Calu3 (cell line): ENCODE measurements at regions not wholly inside any gene's neighbourhood (a gene's known extent, or its start where the extent isn't known, plus 50 kb on each side); places are given as distances from the start of the nearest gene placed in this dataset.

Experiments
- BruUV-seq: library from RNA; stranded (reverse); fragments of 400-500 nt; replicated peaks from 2 replicates; lab custom pipeline; 2021; lab: Mats Ljungman, UMichigan
- CTCF ChIA-PET: fragments of 300-600 bp; sonication (Branson Sonifier 250); formaldehyde crosslinking; loops from one replicate; lab custom pipeline; 2022; ENCODE audit warnings: antibody characterized with exemption; lab: Charles Lee
- DNase-seq: peaks from one replicate; pipeline ENCODE4 v3.0.0; 2022
- H3K27ac Mint-ChIP-seq: one replicate; pipeline ENCODE4 v1.8.0; 2022; ENCODE audit warnings: mixed read lengths; ENCODE audit not compliant: unreplicated experiment
- H3K27me3 Mint-ChIP-seq: one replicate; pipeline ENCODE4 v1.8.0; 2022; ENCODE audit warnings: mixed read lengths; ENCODE audit not compliant: unreplicated experiment
- H3K36me3 Mint-ChIP-seq: one replicate; pipeline ENCODE4 v1.8.0; 2022; ENCODE audit warnings: mild to moderate bottlenecking, moderate library complexity, mixed read lengths; ENCODE audit not compliant: insufficient read depth, unreplicated experiment
- H3K4me1 Mint-ChIP-seq: one replicate; pipeline ENCODE4 v1.8.0; 2022; ENCODE audit warnings: mild to moderate bottlenecking, low read depth, mixed read lengths; ENCODE audit not compliant: unreplicated experiment
- H3K4me3 Mint-ChIP-seq: one replicate; pipeline ENCODE4 v1.8.0; 2022; ENCODE audit warnings: mild to moderate bottlenecking, low read depth, moderate library complexity, mixed read lengths; ENCODE audit not compliant: unreplicated experiment
- H3K9me3 Mint-ChIP-seq: one replicate; pipeline ENCODE4 v1.8.0; 2022; ENCODE audit warnings: low read depth, mixed read lengths; ENCODE audit not compliant: unreplicated experiment
- CTCF ChIP-seq: fragments of 200-600 bp; IDR thresholded peaks from one replicate; pipeline ENCODE4 v1.8.0; 2022; ENCODE audit warnings: antibody characterized with exemption; ENCODE audit not compliant: unreplicated experiment
- intact Hi-C: fragments of 100-400 bp; cut with micrococcal nuclease; formaldehyde crosslinking; loops from one replicate; pipeline ENCODE4 v1.10.0; 2022; ENCODE audit not compliant: unreplicated experiment

GRCh38 chr5:146940295-146940694 is 61.7 kb upstream of the PPP2R2B start:
- intact Hi-C loops = no loop called here
- BruUV-seq = no TSS peak
- Mint-ChIP-seq H3K27me3 (peaks cover 11% of the 10 kb centered on the region), H3K4me3 (no peak overlapping the region), H3K27ac (no peak overlapping the region), H3K36me3 (no peaks in the 10 kb centered on the region), H3K9me3 (no peaks in the 10 kb centered on the region), H3K4me1 (peaks cover 7% of the 10 kb centered on the region)
- CTCF ChIA-PET = no interaction called here
- TF ChIP-seq CTCF = no peak
- DNase-seq = no peak

GRCh38 chr5:146944019-146944418 is 65.5 kb upstream of the PPP2R2B start:
- no peaks in the 10 kb centered on the region for H3K36me3 Mint-ChIP-seq
- BruUV-seq = no TSS peak
- H3K27ac Mint-ChIP-seq = no peak overlapping the region
- H3K27me3 Mint-ChIP-seq = peaks cover 11% of the 10 kb centered on the region
- CTCF ChIA-PET = no interaction called here
- TF ChIP-seq CTCF = no peak
- intact Hi-C loops = no loop called here
- DNase-seq = no peak
- no peak overlapping the region for H3K4me3 Mint-ChIP-seq
- peaks cover 15% of the 10 kb centered on the region for H3K4me1 Mint-ChIP-seq
- peaks cover 2% of the 10 kb centered on the region for H3K9me3 Mint-ChIP-seq

GRCh38 chr5:146944764-146945616 is 66.4 kb upstream of the PPP2R2B start:
- TF ChIP-seq CTCF = no peak
- H3K9me3 Mint-ChIP-seq = peaks cover 2% of the 10 kb centered on the region
- no peak overlapping the region for H3K27ac Mint-ChIP-seq
- BruUV-seq = no TSS peak
- CTCF ChIA-PET = interaction anchor here (0.6 to 1.1 kb wide), 2 partner anchors 9 to 226 kb away, joined by 4 to 6 read pairs; no protein-coding TSS in a partner anchor
- intact Hi-C loops = loop anchor here (5.0 kb wide), 1 partner anchor 283 kb away; no protein-coding TSS in a partner anchor
- no peaks in the 10 kb centered on the region for H3K36me3 Mint-ChIP-seq
- peaks cover 11% of the 10 kb centered on the region for H3K27me3 Mint-ChIP-seq
- no peak overlapping the region for H3K4me3 Mint-ChIP-seq
- DNase-seq = no peak
- peaks cover 16% of the 10 kb centered on the region for H3K4me1 Mint-ChIP-seq

GRCh38 chr5:146945617-146946084 is 67.1 kb upstream of the PPP2R2B start:
- peaks cover 2% of the 10 kb centered on the region for H3K9me3 Mint-ChIP-seq
- CTCF ChIA-PET = interaction anchor here (1.1 kb wide), 1 partner anchor 227 kb away, joined by 4 read pairs; no protein-coding TSS in a partner anchor
- peaks cover 9% of the 10 kb centered on the region for H3K27me3 Mint-ChIP-seq
- H3K4me3 Mint-ChIP-seq = no peak overlapping the region
- no peak overlapping the region for H3K27ac Mint-ChIP-seq
- H3K36me3 Mint-ChIP-seq = no peaks in the 10 kb centered on the region
- intact Hi-C loops = loop anchor here (5.0 kb wide), 1 partner anchor 283 kb away; no protein-coding TSS in a partner anchor
- TF ChIP-seq CTCF = no peak
- peaks cover 16% of the 10 kb centered on the region for H3K4me1 Mint-ChIP-seq
- BruUV-seq = no TSS peak
- DNase-seq = no peak
